Panc1 (cell line): ENCODE measurements at regions not wholly inside any gene's neighbourhood (a gene's known extent, or its start where the extent isn't known, plus 50 kb on each side); places are given as distances from the start of the nearest gene placed in this dataset.
"Not testable (repeated sequence)": the region's sequence is repeated elsewhere in the genome, so short reads cannot be mapped to it uniquely, and the experiment has no call there.

ENCODE experiments used
- POLR2AphosphoS5 ChIP-seq: IDR thresholded peaks from 2 replicates; pipeline ENCODE4 v1.6.1; 2012; ENCODE audit warnings: mild to moderate bottlenecking, low read depth, low read length, moderate library complexity
- SIN3A ChIP-seq: IDR thresholded peaks from 2 replicates; pipeline ENCODE4 v1.6.1; 2012; ENCODE audit warnings: low read depth, mild to moderate bottlenecking, low read length, moderate library complexity, borderline replicate concordance; ENCODE audit not compliant: insufficient read depth
- TCF7L2 ChIP-seq: IDR thresholded peaks from 2 replicates; pipeline ENCODE4 v1.6.1; 2011; ENCODE audit warnings: mild to moderate bottlenecking, low read depth, low read length, inconsistent platforms
- TF ChIP-seq, protein P1 (sequence below): fragments of 450-650 bp; IDR thresholded peaks from 2 replicates; pipeline ENCODE4 v1.5.1; 2017; ENCODE audit warnings: mild to moderate bottlenecking
- TF ChIP-seq, protein P2 (sequence below), 2 experiments: IDR thresholded peaks; 2 replicates each; pipeline ENCODE4 v1.6.1; 2011 to 2012; ENCODE audit warnings: low read depth in 2 of 2, control low read depth in 1 of 2, low read length in 1 of 2, mild to moderate bottlenecking in 1 of 2, moderate library complexity in 1 of 2; ENCODE audit not compliant: insufficient read depth in 1 of 2

DNA sequence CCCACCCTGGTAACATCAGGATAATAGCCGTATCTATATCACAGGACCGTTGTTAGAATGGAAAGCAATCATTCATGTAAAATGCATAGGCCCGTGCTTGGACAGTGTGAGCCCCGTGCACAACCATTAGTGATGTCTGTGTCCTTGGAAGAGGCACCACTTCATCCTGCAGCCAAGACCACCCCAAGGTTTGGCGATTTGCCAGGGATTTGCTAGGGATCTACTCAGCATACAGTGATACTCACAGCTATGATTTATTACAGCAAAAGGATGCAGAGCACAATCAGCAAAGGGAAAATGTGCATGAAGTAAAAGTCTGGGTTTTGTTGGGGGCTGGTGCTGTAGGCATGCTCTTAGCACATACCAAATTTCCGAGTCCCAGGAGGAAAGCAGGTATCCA is 115.9 kb upstream of the PHACTR3 start:
- TF ChIP-seq, protein P1, sequence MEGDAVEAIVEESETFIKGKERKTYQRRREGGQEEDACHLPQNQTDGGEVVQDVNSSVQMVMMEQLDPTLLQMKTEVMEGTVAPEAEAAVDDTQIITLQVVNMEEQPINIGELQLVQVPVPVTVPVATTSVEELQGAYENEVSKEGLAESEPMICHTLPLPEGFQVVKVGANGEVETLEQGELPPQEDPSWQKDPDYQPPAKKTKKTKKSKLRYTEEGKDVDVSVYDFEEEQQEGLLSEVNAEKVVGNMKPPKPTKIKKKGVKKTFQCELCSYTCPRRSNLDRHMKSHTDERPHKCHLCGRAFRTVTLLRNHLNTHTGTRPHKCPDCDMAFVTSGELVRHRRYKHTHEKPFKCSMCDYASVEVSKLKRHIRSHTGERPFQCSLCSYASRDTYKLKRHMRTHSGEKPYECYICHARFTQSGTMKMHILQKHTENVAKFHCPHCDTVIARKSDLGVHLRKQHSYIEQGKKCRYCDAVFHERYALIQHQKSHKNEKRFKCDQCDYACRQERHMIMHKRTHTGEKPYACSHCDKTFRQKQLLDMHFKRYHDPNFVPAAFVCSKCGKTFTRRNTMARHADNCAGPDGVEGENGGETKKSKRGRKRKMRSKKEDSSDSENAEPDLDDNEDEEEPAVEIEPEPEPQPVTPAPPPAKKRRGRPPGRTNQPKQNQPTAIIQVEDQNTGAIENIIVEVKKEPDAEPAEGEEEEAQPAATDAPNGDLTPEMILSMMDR: not testable (repeated sequence)
- TF ChIP-seq TCF7L2, POLR2AphosphoS5, SIN3A: not testable (repeated sequence)
- TF ChIP-seq, protein P2, sequence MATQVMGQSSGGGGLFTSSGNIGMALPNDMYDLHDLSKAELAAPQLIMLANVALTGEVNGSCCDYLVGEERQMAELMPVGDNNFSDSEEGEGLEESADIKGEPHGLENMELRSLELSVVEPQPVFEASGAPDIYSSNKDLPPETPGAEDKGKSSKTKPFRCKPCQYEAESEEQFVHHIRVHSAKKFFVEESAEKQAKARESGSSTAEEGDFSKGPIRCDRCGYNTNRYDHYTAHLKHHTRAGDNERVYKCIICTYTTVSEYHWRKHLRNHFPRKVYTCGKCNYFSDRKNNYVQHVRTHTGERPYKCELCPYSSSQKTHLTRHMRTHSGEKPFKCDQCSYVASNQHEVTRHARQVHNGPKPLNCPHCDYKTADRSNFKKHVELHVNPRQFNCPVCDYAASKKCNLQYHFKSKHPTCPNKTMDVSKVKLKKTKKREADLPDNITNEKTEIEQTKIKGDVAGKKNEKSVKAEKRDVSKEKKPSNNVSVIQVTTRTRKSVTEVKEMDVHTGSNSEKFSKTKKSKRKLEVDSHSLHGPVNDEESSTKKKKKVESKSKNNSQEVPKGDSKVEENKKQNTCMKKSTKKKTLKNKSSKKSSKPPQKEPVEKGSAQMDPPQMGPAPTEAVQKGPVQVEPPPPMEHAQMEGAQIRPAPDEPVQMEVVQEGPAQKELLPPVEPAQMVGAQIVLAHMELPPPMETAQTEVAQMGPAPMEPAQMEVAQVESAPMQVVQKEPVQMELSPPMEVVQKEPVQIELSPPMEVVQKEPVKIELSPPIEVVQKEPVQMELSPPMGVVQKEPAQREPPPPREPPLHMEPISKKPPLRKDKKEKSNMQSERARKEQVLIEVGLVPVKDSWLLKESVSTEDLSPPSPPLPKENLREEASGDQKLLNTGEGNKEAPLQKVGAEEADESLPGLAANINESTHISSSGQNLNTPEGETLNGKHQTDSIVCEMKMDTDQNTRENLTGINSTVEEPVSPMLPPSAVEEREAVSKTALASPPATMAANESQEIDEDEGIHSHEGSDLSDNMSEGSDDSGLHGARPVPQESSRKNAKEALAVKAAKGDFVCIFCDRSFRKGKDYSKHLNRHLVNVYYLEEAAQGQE (IDR thresholded peaks at IDR 0.05; ENCODE audit: insufficient read depth in 1 of 2, low read depth in 2 of 2, low read length in 1 of 2): not testable (repeated sequence)
